UCSD-AML1 (cell line): ENCODE measurements at regions not wholly inside any gene's neighbourhood (a gene's known extent, or its start where the extent isn't known, plus 50 kb on each side); places are given as distances from the start of the nearest gene placed in this dataset.

ENCODE experiments used
- DNase-seq: peaks from one replicate; lab custom pipeline; 2025; ENCODE audit not compliant: unreplicated experiment; lab: John Stamatoyannopoulos, UW

GRCh38 chr7:22627136-22627535 lies 99.9 kb upstream of the IL6 start:
- DNase-seq, result no peak

DNA sequence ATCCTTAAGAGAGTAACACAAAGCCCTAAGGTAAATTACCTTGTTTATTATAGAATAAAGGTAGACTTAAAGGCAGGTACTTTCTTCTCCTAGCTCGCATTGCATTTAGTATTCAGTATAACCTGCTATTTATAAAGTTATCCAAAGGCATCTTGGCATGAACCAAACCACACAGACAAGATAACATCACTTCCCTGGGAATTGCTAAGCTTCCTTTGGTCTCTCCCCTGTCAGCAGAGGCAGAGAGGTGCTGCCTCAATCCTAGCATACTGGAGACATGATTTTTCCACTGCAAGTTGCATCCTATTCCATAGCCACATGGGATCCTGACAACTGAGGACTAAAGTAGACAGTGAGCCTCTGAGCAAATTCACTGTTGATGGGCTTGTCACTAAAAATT lies 101.7 kb upstream of the IL6 start:
- no peak for DNase-seq

- no peak for DNase-seq
These were observed 102.2 kb upstream of the IL6 start for GRCh38 chr7:22624781-22625180.

DNA sequence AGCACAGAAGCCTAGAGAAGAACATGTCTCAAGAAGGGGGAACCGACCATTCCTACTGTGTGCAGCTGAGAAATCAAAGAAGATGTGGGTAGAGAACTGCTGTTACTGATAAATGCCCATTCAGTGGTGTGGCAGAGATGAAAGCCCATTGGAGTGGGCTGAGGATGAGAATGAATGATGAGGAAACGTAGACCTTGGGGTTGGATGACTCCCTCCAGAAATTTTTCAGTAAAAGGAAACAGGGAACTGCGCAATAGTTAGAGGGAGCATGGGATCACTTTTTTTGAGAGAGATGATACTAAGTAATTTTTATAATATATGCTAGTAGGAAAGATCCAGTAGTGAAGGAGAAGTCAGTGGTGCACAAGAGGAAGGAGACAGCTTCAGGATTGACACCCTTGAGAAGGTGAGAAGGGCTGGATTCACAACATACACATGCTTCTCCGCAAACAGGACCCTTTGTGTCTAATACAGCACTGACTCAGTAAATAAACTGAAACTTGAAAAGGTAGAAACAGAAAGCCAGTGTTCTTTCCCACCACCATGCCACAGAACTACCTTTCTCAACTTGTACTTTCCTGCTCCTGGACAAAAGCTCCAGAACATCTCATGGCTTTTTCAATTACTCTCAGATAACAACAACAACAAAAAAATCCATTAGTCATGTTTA lies 104.7 kb upstream of the IL6 start:
- no peak for DNase-seq

GRCh38 chr7:22618528-22618927 lies 108.5 kb upstream of the IL6 start:
- DNase-seq, result no peak

GRCh38 chr7:22617166-22617565 lies 109.8 kb upstream of the IL6 start:
- DNase-seq, result no peak

- DNase-seq, result no peak
These were observed 113.5 kb upstream of the IL6 start for GRCh38 chr7:22613496-22613895.

- DNase-seq, result no peak
These were observed 112.8 kb upstream of the STEAP1B start for GRCh38 chr7:22612776-22613175.

DNA sequence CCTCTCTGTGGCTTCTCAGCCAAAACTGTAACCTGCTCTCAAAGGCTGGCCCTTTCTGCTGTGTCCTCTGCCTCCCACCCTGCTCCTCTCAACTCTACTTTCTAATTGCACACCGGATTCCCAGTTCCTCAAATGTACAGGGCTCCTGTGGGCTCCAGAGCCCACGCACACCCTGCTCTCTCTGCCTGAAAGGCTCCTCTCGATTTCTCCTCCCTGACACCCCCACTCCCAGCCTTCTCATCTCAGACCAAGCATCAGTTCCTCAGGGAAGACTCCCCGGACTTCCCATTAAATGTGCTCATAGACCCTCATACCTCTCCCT lies 111.7 kb upstream of the STEAP1B start:
- no peak for DNase-seq

DNA sequence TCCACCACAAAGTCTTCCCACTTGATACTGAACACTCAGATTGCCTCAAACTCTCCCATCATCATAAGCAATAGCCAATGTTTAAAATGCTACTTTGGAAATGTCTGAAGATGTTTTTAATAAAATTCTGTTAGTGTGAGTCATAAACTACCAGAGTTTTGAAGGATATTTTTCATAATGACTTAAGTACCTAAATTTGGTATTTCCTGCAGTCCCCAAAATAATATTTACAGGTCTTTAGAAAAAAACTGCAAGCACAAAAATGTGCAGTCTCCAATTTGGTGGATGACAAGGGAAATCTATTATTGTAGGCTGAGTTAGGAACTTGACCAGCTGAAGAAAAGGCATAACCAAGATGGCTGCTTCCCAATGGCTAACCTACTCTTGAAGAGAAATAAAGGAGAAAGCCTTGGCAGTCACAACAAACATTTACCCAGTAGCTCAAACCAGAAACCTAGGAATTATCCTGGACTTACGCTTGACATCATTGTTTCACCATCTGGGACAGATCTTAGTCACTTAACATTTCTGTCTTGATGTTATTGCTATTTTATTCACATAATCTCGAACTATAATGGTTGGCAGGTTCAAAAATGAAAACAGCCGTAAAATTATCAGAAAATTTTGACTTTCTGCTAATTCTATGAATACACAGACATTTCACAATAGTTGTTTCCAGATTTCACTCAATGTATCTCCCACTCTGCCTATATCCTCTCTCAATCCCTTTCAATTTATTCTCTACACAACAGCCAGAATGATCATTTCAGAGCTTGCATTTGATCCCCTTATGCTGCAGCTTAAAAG lies 111.2 kb upstream of the STEAP1B start:
- DNase-seq, result no peak

DNA sequence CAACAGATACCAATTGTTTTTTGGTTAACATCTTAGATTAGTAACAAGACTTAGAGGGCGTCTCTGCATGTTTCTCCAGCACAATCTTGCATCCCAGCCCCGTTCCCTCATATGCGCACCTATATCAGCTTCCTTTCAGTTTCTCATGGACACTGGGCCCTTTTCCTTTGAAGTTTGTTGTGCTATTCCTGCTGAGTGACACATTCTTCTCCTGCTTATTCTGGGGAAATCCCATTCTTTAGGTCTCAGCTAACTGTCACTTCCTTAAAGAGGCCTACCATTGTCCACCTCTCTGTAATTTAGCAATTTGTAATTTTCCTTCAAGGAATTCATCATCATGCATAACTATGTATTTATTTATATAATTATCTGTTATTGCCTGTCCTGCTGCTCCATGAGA lies 110.3 kb upstream of the STEAP1B start:
- no peak for DNase-seq

GRCh38 chr7:22607180-22607579 lies 107.2 kb upstream of the STEAP1B start:
- DNase-seq, result no peak

DNA sequence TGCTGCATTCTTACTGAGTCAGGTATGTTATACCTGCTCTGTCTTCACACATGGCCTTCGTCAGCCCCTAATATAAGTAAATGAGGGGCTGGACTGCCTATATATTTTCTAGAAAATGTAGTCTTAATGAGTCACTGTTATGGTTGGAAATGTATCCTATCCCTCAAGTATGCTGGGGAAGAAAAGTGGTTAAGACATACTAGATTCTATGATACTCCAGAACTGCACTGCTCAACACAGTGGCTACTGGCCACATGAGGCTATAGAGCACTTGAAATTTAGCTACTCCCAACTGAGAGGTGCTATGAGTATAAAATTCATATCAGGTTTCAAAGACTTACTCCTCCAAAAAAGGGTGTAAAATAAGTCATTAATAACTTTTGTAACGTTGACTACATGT lies 104.3 kb upstream of the STEAP1B start:
- no peak for DNase-seq

GRCh38 chr7:22601812-22602565 lies 102.0 kb upstream of the STEAP1B start:
- no peak for DNase-seq

GRCh38 chr7:22601408-22601807 lies 101.4 kb upstream of the STEAP1B start:
- no peak for DNase-seq

GRCh38 chr7:22601003-22601402 lies 101.0 kb upstream of the STEAP1B start:
- no peak for DNase-seq

- DNase-seq, result no peak
These were observed 98.4 kb upstream of the STEAP1B start for GRCh38 chr7:22598318-22598920.

- DNase-seq, result no peak
These were observed 97.9 kb upstream of the STEAP1B start for GRCh38 chr7:22597844-22598243.

GRCh38 chr7:22596763-22597400 lies 96.9 kb upstream of the STEAP1B start:
- no peak for DNase-seq

DNA sequence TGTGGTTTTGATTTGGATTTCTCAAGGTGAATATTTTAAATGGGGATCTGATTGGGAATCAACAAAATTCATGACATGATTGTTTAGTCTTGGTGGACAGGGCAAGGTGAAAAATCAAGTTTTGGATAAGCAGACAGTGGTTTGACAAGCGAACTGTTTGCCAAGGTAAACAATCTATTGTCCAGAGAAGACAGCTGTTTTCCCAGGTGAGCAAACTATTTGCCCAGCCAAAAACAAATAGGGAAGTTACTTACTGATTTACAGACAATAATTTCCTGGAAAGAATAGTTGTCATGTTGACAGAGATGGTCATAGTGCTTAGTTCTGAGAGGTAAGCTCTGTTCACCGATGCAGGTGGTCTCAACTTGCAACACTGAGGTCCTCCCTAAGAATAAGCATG lies 94.0 kb upstream of the STEAP1B start:
- no peak for DNase-seq

DNA sequence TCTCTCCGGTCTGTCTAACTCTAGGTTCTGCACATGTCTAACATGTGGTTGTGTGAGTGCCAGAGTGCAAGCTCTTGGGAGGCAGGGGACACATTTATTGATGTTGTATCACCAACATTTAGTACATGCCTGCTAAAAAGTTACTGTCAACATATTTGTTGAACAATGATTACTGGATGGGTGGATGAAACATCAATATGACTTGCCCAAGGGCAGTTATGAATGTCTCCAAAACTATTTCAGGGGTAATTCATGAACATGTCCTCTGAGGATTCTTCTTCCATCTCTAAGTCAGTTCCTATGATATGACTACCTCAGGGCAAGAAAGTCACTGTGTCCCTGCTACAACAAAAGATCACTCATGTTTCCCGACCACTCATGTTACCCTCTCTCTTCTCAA lies 91.3 kb upstream of the STEAP1B start:
- DNase-seq, result no peak
